ENCODE measurements at regions not wholly inside any gene's neighbourhood (a gene's known extent, or its start where the extent isn't known, plus 50 kb on each side); places are given as distances from the start of the nearest gene placed in this dataset.
"Not testable (repeated sequence)": the region's sequence is repeated elsewhere in the genome, so short reads cannot be mapped to it uniquely, and the experiment has no call there.

- ChIA-PET POLR2A (no interaction called here), CTCF (no interaction called here)
- H3K9me3 Mint-ChIP-seq = no peaks in the 10 kb centered on the region
- H3K4me3 Mint-ChIP-seq = no peak overlapping the region
- ATAC-seq (no peak), DNase-seq (no peak)
- H3K4me1 Mint-ChIP-seq (ENCODE audit: low read depth) = no peaks in the 10 kb centered on the region
- H3K27me3 Mint-ChIP-seq = peaks cover 3% of the 10 kb centered on the region
- TF ChIP-seq, protein P1, sequence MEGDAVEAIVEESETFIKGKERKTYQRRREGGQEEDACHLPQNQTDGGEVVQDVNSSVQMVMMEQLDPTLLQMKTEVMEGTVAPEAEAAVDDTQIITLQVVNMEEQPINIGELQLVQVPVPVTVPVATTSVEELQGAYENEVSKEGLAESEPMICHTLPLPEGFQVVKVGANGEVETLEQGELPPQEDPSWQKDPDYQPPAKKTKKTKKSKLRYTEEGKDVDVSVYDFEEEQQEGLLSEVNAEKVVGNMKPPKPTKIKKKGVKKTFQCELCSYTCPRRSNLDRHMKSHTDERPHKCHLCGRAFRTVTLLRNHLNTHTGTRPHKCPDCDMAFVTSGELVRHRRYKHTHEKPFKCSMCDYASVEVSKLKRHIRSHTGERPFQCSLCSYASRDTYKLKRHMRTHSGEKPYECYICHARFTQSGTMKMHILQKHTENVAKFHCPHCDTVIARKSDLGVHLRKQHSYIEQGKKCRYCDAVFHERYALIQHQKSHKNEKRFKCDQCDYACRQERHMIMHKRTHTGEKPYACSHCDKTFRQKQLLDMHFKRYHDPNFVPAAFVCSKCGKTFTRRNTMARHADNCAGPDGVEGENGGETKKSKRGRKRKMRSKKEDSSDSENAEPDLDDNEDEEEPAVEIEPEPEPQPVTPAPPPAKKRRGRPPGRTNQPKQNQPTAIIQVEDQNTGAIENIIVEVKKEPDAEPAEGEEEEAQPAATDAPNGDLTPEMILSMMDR (IDR thresholded peaks at IDR 0.05) = no peak
- H3K27ac Mint-ChIP-seq = no peak overlapping the region
- intact Hi-C loops (cut with micrococcal nuclease) = no loop called here
- H3K36me3 Mint-ChIP-seq (ENCODE audit: low read depth) = no peaks in the 10 kb centered on the region
Observed at GRCh38 chr12:116662612-116663144, 75.2 kb downstream of the SPRING1 start.

- H3K4me1 Mint-ChIP-seq (ENCODE audit: low read depth) = no peaks in the 10 kb centered on the region
- ATAC-seq (no peak), DNase-seq (no peak)
- TF ChIP-seq, protein P1 (IDR thresholded peaks at IDR 0.05) = no peak
- intact Hi-C loops (cut with micrococcal nuclease) = no loop called here
- H3K27ac Mint-ChIP-seq = no peak overlapping the region
- ChIA-PET CTCF (no interaction called here), POLR2A (interaction anchor here (0.7 kb wide), 1 partner anchor 26 kb away, joined by 3 read pairs; no protein-coding TSS in a partner anchor)
- no peaks in the 10 kb centered on the region for H3K36me3 Mint-ChIP-seq (ENCODE audit: low read depth)
- H3K9me3 Mint-ChIP-seq = no peaks in the 10 kb centered on the region
- no peak overlapping the region for H3K4me3 Mint-ChIP-seq
- H3K27me3 Mint-ChIP-seq = peaks cover 3% of the 10 kb centered on the region
Observed at GRCh38 chr12:116661341-116661740, 76.5 kb downstream of the SPRING1 start.

DNA sequence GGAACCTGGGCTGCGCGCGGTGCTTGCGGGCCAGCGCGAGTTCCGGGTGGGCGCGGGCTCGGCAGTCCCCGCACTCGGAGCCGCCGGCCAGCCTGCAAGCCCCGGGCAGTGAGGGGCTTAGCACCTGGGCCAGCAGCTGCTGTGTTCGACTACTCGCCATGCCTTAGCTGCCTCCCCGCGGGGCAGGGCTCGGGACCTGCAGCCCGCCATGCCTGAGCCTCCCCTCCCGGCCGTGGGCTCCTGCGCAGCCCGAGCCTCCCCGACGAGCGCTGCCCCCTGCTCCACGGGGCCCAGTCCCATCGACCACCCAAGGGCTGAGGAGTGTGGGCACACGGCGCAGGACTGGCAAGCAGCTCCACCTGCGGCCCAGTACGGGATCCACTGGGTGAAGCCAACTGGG is 77.1 kb downstream of the SPRING1 start:
- DNase-seq; H3K27ac Mint-ChIP-seq; ATAC-seq; H3K36me3 Mint-ChIP-seq (ENCODE audit: low read depth); H3K4me1 Mint-ChIP-seq (ENCODE audit: low read depth); H3K4me3 Mint-ChIP-seq; H3K27me3 Mint-ChIP-seq; H3K9me3 Mint-ChIP-seq; POLR2A ChIA-PET; CTCF ChIA-PET; intact Hi-C loops (cut with micrococcal nuclease): not testable (repeated sequence)

DNA sequence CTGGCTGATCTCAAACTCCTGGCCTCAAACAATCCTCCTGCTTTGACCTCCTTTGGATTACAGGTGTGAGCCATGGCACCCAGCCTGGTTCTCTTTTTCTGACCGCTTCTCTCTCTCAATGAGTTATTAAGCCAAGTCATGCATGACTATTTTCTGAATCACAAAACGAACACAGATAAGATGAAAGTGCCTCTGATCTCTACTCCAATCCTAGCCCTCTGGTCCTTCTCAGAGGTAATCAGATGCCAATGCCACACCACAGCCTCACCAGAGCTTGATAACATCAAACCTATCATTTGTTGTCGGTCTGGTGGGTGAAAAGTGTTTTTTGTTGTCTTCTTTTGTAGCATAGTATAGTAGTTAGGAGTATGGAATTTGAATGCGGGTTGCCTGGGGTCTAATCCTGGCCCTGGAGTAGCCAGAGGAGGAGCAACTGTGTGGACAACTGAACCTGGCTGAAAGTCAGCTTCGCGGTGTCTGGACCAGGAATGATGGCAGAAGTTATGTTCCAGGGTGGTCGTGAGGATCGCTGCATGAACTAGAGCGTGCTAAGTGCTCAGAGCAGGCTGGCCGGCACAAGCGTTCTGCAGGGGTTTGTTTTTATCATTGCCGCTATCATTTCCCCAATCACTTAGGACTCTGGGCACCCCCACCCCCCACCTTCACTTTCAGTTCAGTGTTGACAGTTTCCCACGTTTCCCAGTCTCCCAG is 77.9 kb downstream of the SPRING1 start:
- TF ChIP-seq, protein P1 (IDR thresholded peaks at IDR 0.05) = no peak
- intact Hi-C loops (cut with micrococcal nuclease) = no loop called here
- Mint-ChIP-seq H3K9me3 (no peaks in the 10 kb centered on the region), H3K36me3 (ENCODE audit: low read depth) (no peaks in the 10 kb centered on the region), H3K4me3 (no peak overlapping the region), H3K27ac (no peak overlapping the region), H3K4me1 (ENCODE audit: low read depth) (no peaks in the 10 kb centered on the region), H3K27me3 (peaks cover 3% of the 10 kb centered on the region)
- ChIA-PET POLR2A (no interaction called here), CTCF (no interaction called here)
- ATAC-seq (no peak), DNase-seq (no peak)

- Mint-ChIP-seq H3K4me1 (ENCODE audit: low read depth) (no peaks in the 10 kb centered on the region), H3K36me3 (ENCODE audit: low read depth) (no peaks in the 10 kb centered on the region), H3K27me3 (peaks cover 3% of the 10 kb centered on the region), H3K27ac (no peak overlapping the region), H3K4me3 (no peak overlapping the region), H3K9me3 (no peaks in the 10 kb centered on the region)
- TF ChIP-seq, protein P1 (IDR thresholded peaks at IDR 0.05) = no peak
- CTCF ChIA-PET = interaction anchor here (0.8 kb wide), 3 partner anchors 28 to 51 kb away, joined by 3 read pairs; no protein-coding TSS in a partner anchor
- POLR2A ChIA-PET = interaction anchor here (0.6 to 0.7 kb wide), 2 partner anchors 122 to 501 kb away, joined by 3 to 4 read pairs; no protein-coding TSS in a partner anchor
- intact Hi-C loops (cut with micrococcal nuclease) = loop anchor here (1.0 kb wide), 1 partner anchor 24 kb away; no protein-coding TSS in a partner anchor
- ATAC-seq (no peak), DNase-seq (no peak)
Observed at GRCh38 chr12:116657921-116658495, 79.9 kb downstream of the SPRING1 start.

Measured in activated CD8-positive, alpha-beta T cell treated with anti-CD3 and anti-CD28 coated beads for 36 hours (primary cell).